Adipocyte (in vitro differentiated cells): ENCODE measurements at regions not wholly inside any gene's neighbourhood (a gene's known extent, or its start where the extent isn't known, plus 50 kb on each side); places are given as distances from the start of the nearest gene placed in this dataset.

Experiments used
- DNase-seq: peaks from one replicate; pipeline ENCODE4 v3.0.0-alpha.2; 2015; ENCODE audit warnings: low read depth
- H3K27me3 ChIP-seq: replicated peaks from 2 replicates; pipeline ENCODE4 v1.7.0; 2013; ENCODE audit warnings: mild to moderate bottlenecking, low read length, moderate library complexity; ENCODE audit not compliant: control insufficient read depth, insufficient read depth
- H3K36me3 ChIP-seq: 2 replicates; pipeline ENCODE4 v1.7.0; 2013; ENCODE audit warnings: low read length, mild to moderate bottlenecking, moderate library complexity; ENCODE audit not compliant: control insufficient read depth, insufficient read depth, severe bottlenecking
- H3K4me1 ChIP-seq: 2 replicates; pipeline ENCODE4 v1.7.0; 2013; ENCODE audit warnings: mild to moderate bottlenecking, low read length, moderate library complexity; ENCODE audit not compliant: control insufficient read depth, insufficient read depth
- H3K4me3 ChIP-seq: 2 replicates; pipeline ENCODE4 v1.7.0; 2013; ENCODE audit warnings: mild to moderate bottlenecking, low read length, moderate library complexity
- H3K9ac ChIP-seq: 2 replicates; pipeline ENCODE4 v1.7.0; 2013; ENCODE audit warnings: mild to moderate bottlenecking, low read length, moderate library complexity
- H3K9me3 ChIP-seq: 2 replicates; pipeline ENCODE4 v1.7.0; 2013; ENCODE audit warnings: mild to moderate bottlenecking, low read length, moderate library complexity; ENCODE audit not compliant: control insufficient read depth

DNA sequence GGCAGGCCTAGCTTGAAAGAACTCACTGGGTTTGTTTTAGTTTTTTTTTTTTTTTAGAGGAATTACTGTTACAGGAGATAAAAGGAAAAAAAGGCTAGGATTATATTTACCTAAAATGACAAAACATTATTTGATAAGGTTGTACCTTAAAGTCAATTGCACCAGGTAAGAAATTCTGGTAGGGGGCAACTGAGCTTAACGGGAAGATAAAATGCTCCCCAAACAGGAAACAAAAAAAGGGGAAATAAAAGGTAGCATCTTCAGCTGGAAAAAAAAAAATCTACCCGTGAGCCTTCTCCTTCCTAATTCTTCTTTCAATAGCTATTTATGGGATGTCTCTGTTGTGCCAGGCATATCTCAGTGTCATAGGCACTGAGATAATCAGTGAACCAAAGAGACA is 164.5 kb downstream of the PIK3R1 start:
- peak overlapping the region; percentile 6 for H3K9ac ChIP-seq
- DNase-seq = no peak
- H3K27me3 ChIP-seq = no peaks in the 10 kb centered on the region
- peaks cover 54% of the 10 kb centered on the region for H3K4me1 ChIP-seq
- no peaks in the 10 kb centered on the region for H3K36me3 ChIP-seq
- H3K4me3 ChIP-seq = no peak overlapping the region
- no peaks in the 10 kb centered on the region for H3K9me3 ChIP-seq

DNA sequence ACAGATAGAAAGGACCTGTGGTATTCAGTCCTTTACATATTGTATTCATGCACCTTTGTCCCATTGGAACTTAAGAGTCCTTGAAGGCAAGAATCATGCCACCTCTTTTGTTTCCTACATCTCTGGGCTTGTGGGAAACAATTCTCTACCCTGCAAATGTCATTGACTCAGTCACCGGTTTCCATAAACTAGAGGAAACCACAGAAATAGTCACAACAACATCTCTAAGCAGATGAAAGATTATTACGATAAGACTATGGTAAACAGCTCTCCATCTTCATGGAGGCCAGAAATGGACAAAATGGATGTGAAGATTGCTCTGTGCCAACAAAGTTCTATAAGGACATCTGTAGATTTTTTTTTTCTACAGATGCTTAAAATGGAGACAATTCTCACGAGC is 165.5 kb downstream of the PIK3R1 start:
- Histone ChIP-seq H3K9ac (no peak overlapping the region), H3K36me3 (no peaks in the 10 kb centered on the region), H3K4me1 (peaks cover 44% of the 10 kb centered on the region), H3K9me3 (no peaks in the 10 kb centered on the region), H3K4me3 (no peak overlapping the region), H3K27me3 (no peaks in the 10 kb centered on the region)
- DNase-seq = no peak

DNA sequence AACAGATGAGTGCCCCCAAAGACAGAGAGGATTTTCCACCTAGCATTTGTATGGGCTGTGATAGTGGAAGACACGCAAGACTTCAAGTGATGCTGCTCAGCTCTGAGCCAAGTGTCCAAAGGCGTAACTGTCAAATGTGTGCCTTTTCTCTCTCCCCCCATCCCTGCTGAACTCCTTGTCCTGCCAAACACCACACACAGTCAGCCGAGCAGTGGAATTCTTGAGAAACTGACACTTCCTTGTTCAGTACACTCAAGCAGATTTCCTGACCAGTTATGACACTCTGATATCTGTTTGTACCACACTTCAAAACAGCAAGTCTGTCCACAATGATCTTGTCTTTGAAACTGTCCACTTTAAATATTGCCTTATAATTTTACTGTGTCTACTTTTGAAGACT is 166.4 kb downstream of the PIK3R1 start:
- H3K27me3 ChIP-seq = no peaks in the 10 kb centered on the region
- no peak for DNase-seq
- no peaks in the 10 kb centered on the region for H3K9me3 ChIP-seq
- H3K4me3 ChIP-seq = no peak overlapping the region
- peak overlapping the region; percentile 25 for H3K9ac ChIP-seq
- no peaks in the 10 kb centered on the region for H3K36me3 ChIP-seq
- H3K4me1 ChIP-seq = peaks cover 35% of the 10 kb centered on the region

DNA sequence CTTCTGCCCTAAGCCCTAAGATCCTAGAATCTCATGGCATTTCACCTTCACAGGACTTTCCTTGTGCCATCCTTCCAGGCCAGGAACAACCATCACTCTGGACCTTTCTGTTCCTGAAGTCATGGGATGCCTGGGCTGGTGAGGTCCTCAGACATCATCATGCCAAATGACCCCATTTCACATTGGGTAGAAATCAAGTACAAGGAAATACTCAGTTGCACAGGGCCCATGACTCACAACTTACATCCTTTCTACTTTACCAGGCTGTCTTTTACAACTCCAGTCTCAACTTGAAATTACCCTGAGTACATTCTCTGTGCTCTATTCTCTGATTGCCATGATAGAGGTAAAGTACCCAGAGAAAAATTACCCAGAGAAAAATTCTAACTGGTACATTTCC is 167.1 kb downstream of the PIK3R1 start:
- no peaks in the 10 kb centered on the region for H3K36me3 ChIP-seq
- H3K4me1 ChIP-seq = peaks cover 33% of the 10 kb centered on the region
- no peak overlapping the region for H3K4me3 ChIP-seq
- DNase-seq = no peak
- no peaks in the 10 kb centered on the region for H3K9me3 ChIP-seq
- H3K27me3 ChIP-seq = no peaks in the 10 kb centered on the region
- no peak overlapping the region for H3K9ac ChIP-seq

DNA sequence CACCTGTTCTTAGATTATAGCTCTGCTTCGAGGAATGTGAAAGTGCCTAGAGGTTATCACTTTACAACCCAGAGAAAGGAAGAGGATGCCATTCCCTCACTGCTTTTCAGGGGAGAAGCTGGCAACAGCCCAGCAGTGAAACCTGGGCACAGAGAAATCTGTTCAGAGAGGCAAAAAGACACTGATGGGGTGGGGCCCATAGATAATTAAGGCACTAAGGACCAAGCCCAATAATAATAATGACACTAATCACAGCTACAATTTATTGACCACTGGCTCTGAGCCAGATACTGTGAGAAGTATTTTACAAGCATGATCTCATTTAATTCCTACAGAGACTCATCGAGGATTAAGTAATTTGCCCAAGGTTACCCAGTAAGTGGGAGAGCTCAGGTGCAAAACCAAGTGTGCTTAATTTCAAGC is 168.3 kb downstream of the PIK3R1 start:
- Histone ChIP-seq H3K9ac (no peak overlapping the region), H3K36me3 (no peaks in the 10 kb centered on the region), H3K4me3 (no peak overlapping the region), H3K9me3 (no peaks in the 10 kb centered on the region), H3K27me3 (no peaks in the 10 kb centered on the region), H3K4me1 (peaks cover 29% of the 10 kb centered on the region)
- no peak for DNase-seq

DNA sequence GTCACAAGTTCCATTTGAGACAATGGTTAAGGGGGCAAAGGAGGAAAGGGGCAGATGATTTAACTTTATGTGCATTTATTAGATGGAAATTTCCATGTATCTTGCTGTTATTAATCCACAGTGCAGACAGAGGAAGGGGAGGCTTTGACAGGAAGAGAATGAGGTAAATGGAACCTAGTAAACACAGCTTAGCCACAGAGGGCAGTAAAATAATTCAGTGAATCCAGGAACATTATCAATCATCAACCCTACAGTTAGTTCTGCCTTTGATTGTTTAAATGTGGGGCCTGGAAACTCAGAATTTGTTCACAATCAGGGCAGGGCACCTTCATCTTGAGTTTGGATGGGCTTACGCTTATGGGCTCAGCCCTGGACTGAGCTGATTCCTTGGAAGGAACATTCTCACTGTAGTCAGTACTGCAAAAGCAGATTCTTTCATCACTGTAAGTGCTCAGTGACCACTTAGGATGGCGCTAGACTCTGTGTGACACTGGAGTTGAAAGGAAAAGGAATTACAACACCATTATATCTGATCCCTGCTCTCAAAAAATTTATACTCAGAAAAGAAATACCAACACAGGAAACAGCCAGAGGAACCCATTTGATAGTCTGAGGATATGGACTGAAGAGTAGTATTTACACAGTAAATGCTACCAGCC is 169.5 kb downstream of the PIK3R1 start:
- no peak overlapping the region for H3K9ac ChIP-seq
- no peak for DNase-seq

DNA sequence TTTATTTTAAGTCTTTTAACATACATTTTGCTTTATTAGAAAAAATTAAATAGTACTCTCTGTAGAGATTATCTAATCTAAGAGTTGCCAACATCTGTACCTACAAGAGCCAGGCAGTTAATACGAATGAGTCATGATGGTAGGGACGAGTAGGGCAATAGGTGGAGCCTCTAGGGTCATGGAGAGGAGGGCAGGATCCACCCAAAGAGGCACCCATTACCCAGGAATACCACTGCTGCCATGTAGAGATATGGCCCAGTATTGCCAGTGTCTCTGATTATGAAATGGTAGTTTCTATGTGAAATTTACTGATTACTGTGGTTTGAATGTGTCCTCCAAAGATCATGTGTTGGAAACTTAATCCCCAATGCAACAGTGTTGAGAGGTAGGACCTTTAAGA is 170.4 kb downstream of the PIK3R1 start:
- Histone ChIP-seq H3K27me3 (no peaks in the 10 kb centered on the region), H3K9ac (no peak overlapping the region), H3K4me3 (no peak overlapping the region), H3K36me3 (no peaks in the 10 kb centered on the region), H3K4me1 (peaks cover 20% of the 10 kb centered on the region), H3K9me3 (no peaks in the 10 kb centered on the region)
- no peak for DNase-seq

More for the DNA sequence above, 169.5 kb downstream of the PIK3R1 start:
- Histone ChIP-seq H3K36me3 (no peaks in the 10 kb centered on the region), H3K9me3 (no peaks in the 10 kb centered on the region), H3K4me3 (no peak overlapping the region), H3K4me1 (peaks cover 23% of the 10 kb centered on the region), H3K27me3 (no peaks in the 10 kb centered on the region)

DNA sequence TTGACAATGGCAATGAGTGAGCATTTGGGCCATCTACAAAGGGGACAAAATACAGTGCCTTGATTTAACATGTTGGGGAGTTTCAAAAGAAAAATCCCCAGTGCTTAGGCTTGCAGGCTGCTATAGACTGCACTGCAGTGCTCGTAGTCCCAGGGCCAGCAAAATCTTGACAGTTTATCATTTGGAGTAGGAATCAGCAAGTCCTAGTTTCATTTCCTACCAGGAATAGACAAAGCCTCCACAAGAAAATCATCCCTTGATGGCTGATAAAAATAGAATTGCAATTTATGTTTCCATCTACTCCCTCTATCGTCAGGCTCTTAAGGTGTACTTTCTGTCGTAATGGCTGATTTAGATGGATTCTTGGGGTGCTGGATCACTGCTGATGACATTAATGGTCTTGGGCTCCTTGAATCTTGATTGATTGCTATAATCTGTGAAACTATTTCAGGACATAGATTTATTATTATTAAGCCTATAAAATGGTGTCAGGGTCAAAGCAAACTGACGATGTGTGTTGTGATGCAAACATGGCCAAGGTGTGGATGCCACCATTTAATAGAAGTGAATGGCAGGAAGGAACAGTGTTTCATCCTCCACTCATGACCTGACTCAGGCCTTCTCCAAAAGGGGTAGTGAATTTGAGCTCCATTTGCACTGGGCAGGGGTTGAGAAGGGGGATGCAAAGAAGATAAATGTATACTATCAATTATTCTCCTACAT is 171.7 kb downstream of the PIK3R1 start:
- Histone ChIP-seq H3K9me3 (no peaks in the 10 kb centered on the region), H3K4me3 (no peak overlapping the region), H3K36me3 (no peaks in the 10 kb centered on the region), H3K27me3 (no peaks in the 10 kb centered on the region), H3K9ac (no peak overlapping the region), H3K4me1 (peaks cover 8% of the 10 kb centered on the region)
- no peak for DNase-seq

DNA sequence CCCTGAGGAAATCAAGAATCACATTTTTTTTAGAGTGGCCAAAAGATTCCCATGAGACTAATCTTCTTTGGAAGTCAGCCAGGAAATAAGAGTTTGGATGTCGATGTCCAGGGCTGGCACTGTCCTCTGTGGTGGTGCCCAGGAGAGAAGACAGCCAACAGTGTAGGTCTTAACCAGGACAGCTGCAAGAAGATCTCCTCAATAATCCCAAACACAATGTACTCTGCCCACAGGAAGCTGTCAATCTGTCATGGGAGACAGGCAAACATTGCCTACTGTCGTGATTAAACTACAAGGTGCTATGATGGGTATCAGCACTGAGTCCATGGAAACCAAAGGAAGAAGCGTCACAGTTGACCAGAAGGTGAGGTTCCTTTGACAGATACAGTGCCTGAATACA is 174.1 kb downstream of the PIK3R1 start:
- no peak overlapping the region for H3K4me3 ChIP-seq
- H3K36me3 ChIP-seq = no peaks in the 10 kb centered on the region
- no peaks in the 10 kb centered on the region for H3K27me3 ChIP-seq
- H3K9me3 ChIP-seq = no peaks in the 10 kb centered on the region
- DNase-seq = no peak
- H3K9ac ChIP-seq = no peak overlapping the region
- H3K4me1 ChIP-seq = no peaks in the 10 kb centered on the region

DNA sequence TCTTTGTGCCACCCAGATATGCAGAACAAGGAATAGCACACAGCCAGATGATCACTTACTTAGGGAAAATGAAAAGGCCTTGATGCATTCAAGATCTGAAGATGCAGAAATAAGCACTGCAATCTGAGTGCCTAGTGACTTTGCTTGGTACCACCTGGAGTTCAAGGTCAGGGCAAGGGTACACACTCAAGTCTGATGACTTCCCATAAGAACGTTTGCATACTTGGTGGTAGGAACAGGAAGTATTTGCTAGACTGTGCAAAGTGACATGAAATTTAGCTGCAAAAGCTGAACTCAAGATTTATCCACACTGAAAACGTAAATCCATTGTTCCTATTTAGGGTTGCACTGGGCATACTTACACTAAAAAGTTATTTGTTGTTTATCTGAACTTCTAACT is 177.1 kb downstream of the PIK3R1 start:
- H3K4me3 ChIP-seq = no peak overlapping the region
- peaks cover 6% of the 10 kb centered on the region for H3K9me3 ChIP-seq
- DNase-seq = no peak
- H3K4me1 ChIP-seq = no peaks in the 10 kb centered on the region
- H3K9ac ChIP-seq = no peak overlapping the region
- no peaks in the 10 kb centered on the region for H3K27me3 ChIP-seq
- no peaks in the 10 kb centered on the region for H3K36me3 ChIP-seq

DNA sequence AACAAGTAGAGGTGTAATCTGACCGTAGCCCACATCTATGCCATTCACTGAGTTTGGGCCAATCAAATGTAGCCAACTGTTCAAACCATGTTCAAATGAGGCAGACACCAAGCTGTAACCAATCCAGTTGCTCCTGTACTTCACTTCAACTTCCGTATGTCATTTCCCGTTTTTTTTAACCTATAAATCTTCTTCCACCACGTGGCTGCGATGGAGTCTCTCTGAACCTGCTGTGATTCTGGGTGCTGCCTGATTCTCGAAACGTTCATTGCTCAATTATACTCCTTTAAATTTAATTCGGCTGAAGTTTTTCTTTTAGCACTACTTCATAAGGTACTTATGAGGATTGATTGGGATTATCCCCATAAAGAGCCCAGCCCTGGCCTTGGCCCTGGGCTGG is 179.7 kb downstream of the PIK3R1 start:
- Histone ChIP-seq H3K4me3 (no peak overlapping the region), H3K27me3 (no peaks in the 10 kb centered on the region), H3K4me1 (no peaks in the 10 kb centered on the region), H3K9ac (no peak overlapping the region), H3K9me3 (peaks cover 11% of the 10 kb centered on the region), H3K36me3 (no peaks in the 10 kb centered on the region)
- DNase-seq = no peak
